ENCODE measurements at regions not wholly inside any gene's neighbourhood (a gene's known extent, or its start where the extent isn't known, plus 50 kb on each side); places are given as distances from the start of the nearest gene placed in this dataset.

- no peak for TF ChIP-seq ARID4B (CRISPR knock-in tag; IDR thresholded peaks at IDR 0.05; ENCODE audit: borderline replicate concordance)
- no peak for TF ChIP-seq IRF1 (CRISPR knock-in tag; IDR thresholded peaks at IDR 0.05)
- no peak for TF ChIP-seq ATF2 (CRISPR knock-in tag; IDR thresholded peaks at IDR 0.05; ENCODE audit: borderline replicate concordance, low read depth)
- no peak for TF ChIP-seq ATF1 (CRISPR knock-in tag; IDR thresholded peaks at IDR 0.05)
- TF ChIP-seq ELF4 (CRISPR knock-in tag; IDR thresholded peaks at IDR 0.05; ENCODE audit: low read depth): no peak
- TF ChIP-seq IRF2 (CRISPR knock-in tag; IDR thresholded peaks at IDR 0.05; ENCODE audit: borderline replicate concordance, low read depth): no peak
- TF ChIP-seq TEAD4 (CRISPR knock-in tag; IDR thresholded peaks at IDR 0.05): no peak
- TF ChIP-seq ZNF396 (CRISPR knock-in tag; IDR thresholded peaks at IDR 0.05; ENCODE audit: borderline replicate concordance): no peak
- TF ChIP-seq ZNF671 (CRISPR knock-in tag; IDR thresholded peaks at IDR 0.05): no peak
These were observed 526.9 kb upstream of the VSTM2A start (continued) for GRCh38 chr7:54015251-54015650.

- H3K27me3 Mint-ChIP-seq (ENCODE audit: low read depth): peaks cover 4% of the 10 kb centered on the region
- H3K4me3 Mint-ChIP-seq: no peak overlapping the region
- H3K4me1 Mint-ChIP-seq: peaks cover 7% of the 10 kb centered on the region
- peaks cover 52% of the 10 kb centered on the region for H3K36me3 Mint-ChIP-seq
- peaks cover 73% of the 10 kb centered on the region for H3K9me3 Mint-ChIP-seq
- ChIA-PET CTCF (no interaction called here), POLR2A (no interaction called here)
- no peak for DNase-seq (ENCODE audit: low spot score)
- H3K27ac Mint-ChIP-seq: 0 out of 2 replicates have a peak overlapping the region, but pooled peaks have one; percentile 21
- peak; percentile 67 for ATAC-seq
- TF ChIP-seq PRDM15 (CRISPR knock-in tag; IDR thresholded peaks at IDR 0.05): no peak
- TF ChIP-seq E2F1 (CRISPR knock-in tag; IDR thresholded peaks at IDR 0.05): no peak
- no peak for TF ChIP-seq E2F4 (CRISPR knock-in tag; IDR thresholded peaks at IDR 0.05; ENCODE audit: borderline replicate concordance, low read depth)
- TF ChIP-seq ERG (CRISPR knock-in tag; IDR thresholded peaks at IDR 0.05): no peak
- TF ChIP-seq TEAD4 (CRISPR knock-in tag; IDR thresholded peaks at IDR 0.05): no peak
- TF ChIP-seq HMGA2 (CRISPR knock-in tag; IDR thresholded peaks at IDR 0.05): no peak
- TF ChIP-seq NR3C1 (CRISPR knock-in tag; conservative IDR thresholded peaks at IDR 0.05; ENCODE audit: low read depth): no peak
- no peak for TF ChIP-seq GRHL2 (CRISPR knock-in tag; IDR thresholded peaks at IDR 0.05; ENCODE audit: insufficient replicate concordance, severe bottlenecking)
- TF ChIP-seq MLX (CRISPR knock-in tag; IDR thresholded peaks at IDR 0.05): no peak
- no peak for TF ChIP-seq JUN (CRISPR knock-in tag; IDR thresholded peaks at IDR 0.05)
- TF ChIP-seq ZNF317 (CRISPR knock-in tag; IDR thresholded peaks at IDR 0.05; ENCODE audit: borderline replicate concordance, low read depth): no peak
These were observed 504.3 kb upstream of the VSTM2A start for GRCh38 chr7:54037873-54038272.

Data from WTC11 (cell line).